Parathyroid adenoma (tissue), 2 donors: ENCODE measurements at regions not wholly inside any gene's neighbourhood (a gene's known extent, or its start where the extent isn't known, plus 50 kb on each side); places are given as distances from the start of the nearest gene placed in this dataset.

Source experiments
- H2AFZ ChIP-seq: fragments of 300-600 bp; sonication (generic); one replicate; pipeline ENCODE4 v1.7.0; 2017; ENCODE audit warnings: antibody characterized with exemption, mild to moderate bottlenecking
- H3K27ac ChIP-seq: fragments of 300-600 bp; sonication (generic); one replicate; pipeline ENCODE4 v1.7.0; 2017
- H3K27me3 ChIP-seq: fragments of 300-600 bp; sonication (generic); one replicate; pipeline ENCODE4 v1.7.0; 2017; ENCODE audit warnings: low read length; ENCODE audit not compliant: control insufficient read depth, insufficient read depth
- H3K36me3 ChIP-seq: fragments of 300-600 bp; sonication (generic); one replicate; pipeline ENCODE4 v1.7.0; 2017; ENCODE audit warnings: low read length; ENCODE audit not compliant: control insufficient read depth, insufficient read depth
- H3K4me1 ChIP-seq: fragments of 300-600 bp; sonication (generic); one replicate; pipeline ENCODE4 v1.7.0; 2017; ENCODE audit warnings: control low read depth
- H3K4me2 ChIP-seq: fragments of 300-600 bp; sonication (generic); one replicate; pipeline ENCODE4 v1.7.0; 2017; ENCODE audit warnings: low read length
- H3K4me3 ChIP-seq: fragments of 300-600 bp; sonication (generic); one replicate; pipeline ENCODE4 v1.7.0; 2017; ENCODE audit warnings: low read depth, low read length
- H3K79me2 ChIP-seq: fragments of 300-600 bp; sonication (generic); one replicate; pipeline ENCODE4 v1.7.0; 2017; ENCODE audit warnings: control low read depth
- H3K9ac ChIP-seq: fragments of 300-600 bp; sonication (generic); one replicate; pipeline ENCODE4 v1.7.0; 2017; ENCODE audit warnings: mild to moderate bottlenecking
- H3K9me3 ChIP-seq: fragments of 300-600 bp; sonication (generic); one replicate; pipeline ENCODE4 v1.7.0; 2017; ENCODE audit warnings: low read length; ENCODE audit not compliant: control insufficient read depth
- TF ChIP-seq, protein P1 (sequence below): fragments of 300-600 bp; sonication (generic); IDR thresholded peaks from one replicate; pipeline ENCODE4 v1.7.0; 2017; ENCODE audit warnings: antibody characterized with exemption, mild to moderate bottlenecking
- donor health status: primary hyperparathyroidism.

DNA sequence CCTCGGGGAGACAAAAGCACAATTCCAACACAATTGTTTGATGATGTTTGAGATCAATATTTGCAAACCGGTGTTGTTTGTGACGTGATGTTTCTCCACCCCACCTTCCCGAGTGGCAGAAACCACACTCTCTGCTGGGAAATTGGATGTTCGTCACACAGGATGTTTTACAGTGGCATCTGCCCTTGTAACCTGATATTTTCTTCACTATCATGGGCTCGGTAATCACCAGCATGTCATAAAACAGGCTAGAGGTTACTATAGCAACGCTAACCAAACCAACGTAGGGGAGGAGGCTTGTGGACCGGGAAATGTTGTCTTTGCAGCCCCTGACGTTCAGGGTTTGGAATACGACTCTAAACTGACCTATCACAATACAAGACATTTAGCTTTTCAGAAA lies 454.5 kb downstream of the IRS2 start:
- H3K9ac ChIP-seq: no peak overlapping the region
- TF ChIP-seq, protein P1, sequence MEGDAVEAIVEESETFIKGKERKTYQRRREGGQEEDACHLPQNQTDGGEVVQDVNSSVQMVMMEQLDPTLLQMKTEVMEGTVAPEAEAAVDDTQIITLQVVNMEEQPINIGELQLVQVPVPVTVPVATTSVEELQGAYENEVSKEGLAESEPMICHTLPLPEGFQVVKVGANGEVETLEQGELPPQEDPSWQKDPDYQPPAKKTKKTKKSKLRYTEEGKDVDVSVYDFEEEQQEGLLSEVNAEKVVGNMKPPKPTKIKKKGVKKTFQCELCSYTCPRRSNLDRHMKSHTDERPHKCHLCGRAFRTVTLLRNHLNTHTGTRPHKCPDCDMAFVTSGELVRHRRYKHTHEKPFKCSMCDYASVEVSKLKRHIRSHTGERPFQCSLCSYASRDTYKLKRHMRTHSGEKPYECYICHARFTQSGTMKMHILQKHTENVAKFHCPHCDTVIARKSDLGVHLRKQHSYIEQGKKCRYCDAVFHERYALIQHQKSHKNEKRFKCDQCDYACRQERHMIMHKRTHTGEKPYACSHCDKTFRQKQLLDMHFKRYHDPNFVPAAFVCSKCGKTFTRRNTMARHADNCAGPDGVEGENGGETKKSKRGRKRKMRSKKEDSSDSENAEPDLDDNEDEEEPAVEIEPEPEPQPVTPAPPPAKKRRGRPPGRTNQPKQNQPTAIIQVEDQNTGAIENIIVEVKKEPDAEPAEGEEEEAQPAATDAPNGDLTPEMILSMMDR: no peak
- H3K4me3 ChIP-seq: no peak overlapping the region
- H2AFZ ChIP-seq: no peak overlapping the region
- no peaks in the 10 kb centered on the region for H3K36me3 ChIP-seq
- no peak overlapping the region for H3K27ac ChIP-seq
- H3K27me3 ChIP-seq: no peaks in the 10 kb centered on the region
- no peaks in the 10 kb centered on the region for H3K4me1 ChIP-seq
- H3K79me2 ChIP-seq: no peaks in the 10 kb centered on the region
- H3K4me2 ChIP-seq: no peak overlapping the region
- no peaks in the 10 kb centered on the region for H3K9me3 ChIP-seq

DNA sequence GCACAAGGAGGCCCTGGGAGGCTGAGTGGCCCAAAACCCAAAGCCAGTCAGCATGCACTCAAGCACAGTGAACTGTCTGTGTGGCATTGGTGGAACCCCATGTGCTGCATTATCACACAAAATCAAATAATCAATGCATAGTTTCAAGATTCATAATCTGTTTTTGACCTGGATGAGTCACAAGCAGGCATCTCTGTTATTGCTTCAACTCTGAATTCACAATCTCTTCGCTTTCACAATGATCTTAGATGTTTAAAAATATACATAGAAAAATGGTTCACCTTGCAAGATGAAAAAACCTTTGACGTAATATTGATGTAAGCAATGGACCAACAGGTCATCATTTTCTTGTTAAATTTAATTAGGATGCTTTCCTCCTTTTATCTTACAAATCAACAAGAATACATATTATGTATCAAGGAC lies 455.4 kb downstream of the IRS2 start:
- Histone ChIP-seq H3K27me3 (no peaks in the 10 kb centered on the region), H3K9me3 (no peaks in the 10 kb centered on the region), H3K79me2 (no peaks in the 10 kb centered on the region), H3K4me1 (no peaks in the 10 kb centered on the region), H2AFZ (no peak overlapping the region), H3K36me3 (no peaks in the 10 kb centered on the region), H3K9ac (no peak overlapping the region), H3K4me2 (no peak overlapping the region), H3K27ac (no peak overlapping the region), H3K4me3 (no peak overlapping the region)
- TF ChIP-seq, protein P1: no peak

DNA sequence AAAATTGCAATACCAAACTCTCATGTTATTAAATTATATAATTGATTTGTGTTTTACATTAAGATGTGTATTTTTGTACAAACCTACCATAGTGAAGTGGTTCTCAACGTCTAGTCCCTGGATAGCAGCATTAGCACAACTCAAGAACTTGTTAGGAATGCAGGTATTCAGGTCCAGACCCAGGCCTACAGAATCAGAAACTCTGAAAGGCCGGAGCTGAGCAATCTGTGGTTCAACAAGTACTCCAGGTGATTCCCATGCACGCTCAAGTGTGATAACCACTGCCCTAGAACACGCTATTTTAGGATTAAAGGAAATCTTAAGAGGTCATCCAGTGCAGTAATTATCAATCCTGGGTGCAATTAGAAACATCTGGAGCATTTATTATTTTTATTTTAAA lies 456.3 kb downstream of the IRS2 start:
- H2AFZ ChIP-seq: no peak overlapping the region
- no peak overlapping the region for H3K9ac ChIP-seq
- H3K27me3 ChIP-seq: no peaks in the 10 kb centered on the region
- H3K4me2 ChIP-seq: no peak overlapping the region
- no peaks in the 10 kb centered on the region for H3K36me3 ChIP-seq
- no peaks in the 10 kb centered on the region for H3K79me2 ChIP-seq
- H3K4me1 ChIP-seq: no peaks in the 10 kb centered on the region
- no peak overlapping the region for H3K27ac ChIP-seq
- H3K4me3 ChIP-seq: no peak overlapping the region
- no peaks in the 10 kb centered on the region for H3K9me3 ChIP-seq
- TF ChIP-seq, protein P1: no peak

DNA sequence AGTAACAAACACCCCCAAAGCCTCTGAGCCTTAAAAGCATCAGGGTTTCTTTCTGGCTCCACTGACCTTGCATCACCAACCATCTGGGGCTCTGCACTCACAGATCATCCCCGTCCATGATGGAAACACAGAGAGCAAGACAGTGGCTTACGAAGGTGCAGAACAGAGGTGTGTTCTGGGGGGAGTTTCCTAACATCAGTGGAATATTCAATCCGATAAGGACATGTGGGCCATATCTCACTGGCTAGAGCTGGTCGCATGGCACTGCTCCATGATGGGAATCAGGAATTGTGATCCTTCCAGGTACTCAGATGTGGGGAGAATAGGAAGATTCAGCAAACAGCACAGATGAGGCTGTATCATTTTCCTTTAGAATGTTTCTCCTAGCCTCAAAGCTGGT lies 457.2 kb downstream of the IRS2 start:
- TF ChIP-seq, protein P1: no peak
- H3K4me1 ChIP-seq: no peaks in the 10 kb centered on the region
- no peaks in the 10 kb centered on the region for H3K27me3 ChIP-seq
- H3K9ac ChIP-seq: no peak overlapping the region
- H3K4me3 ChIP-seq: no peak overlapping the region
- no peaks in the 10 kb centered on the region for H3K36me3 ChIP-seq
- no peak overlapping the region for H3K27ac ChIP-seq
- H2AFZ ChIP-seq: no peak overlapping the region
- no peaks in the 10 kb centered on the region for H3K79me2 ChIP-seq
- no peak overlapping the region for H3K4me2 ChIP-seq
- no peaks in the 10 kb centered on the region for H3K9me3 ChIP-seq

DNA sequence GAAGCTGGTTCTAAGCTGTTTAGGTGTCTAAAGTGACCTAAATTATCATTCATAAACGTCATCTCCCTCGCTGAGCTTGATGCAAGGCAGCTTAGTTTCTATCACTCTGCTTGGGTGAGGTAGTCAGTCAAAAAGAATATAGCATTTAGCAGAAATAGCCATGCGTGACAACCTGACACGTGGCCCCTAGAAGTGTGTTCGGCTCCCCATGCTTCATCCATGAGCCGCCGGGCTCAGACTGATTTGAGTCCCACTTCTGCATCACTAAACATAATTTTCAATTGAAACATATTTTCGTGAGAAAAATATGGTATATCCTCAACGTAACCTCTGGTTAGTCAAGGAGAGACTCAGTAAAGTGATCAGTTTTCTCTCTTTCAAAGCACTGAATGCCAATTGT lies 459.8 kb downstream of the IRS2 start:
- Histone ChIP-seq H3K9ac (no peak overlapping the region), H3K4me1 (no peaks in the 10 kb centered on the region), H3K9me3 (no peaks in the 10 kb centered on the region), H3K27ac (no peak overlapping the region), H3K4me3 (no peak overlapping the region), H3K27me3 (no peaks in the 10 kb centered on the region), H3K36me3 (no peaks in the 10 kb centered on the region), H2AFZ (no peak overlapping the region), H3K79me2 (no peaks in the 10 kb centered on the region), H3K4me2 (no peak overlapping the region)
- TF ChIP-seq, protein P1: no peak
